ENCODE measurements at regions not wholly inside any gene's neighbourhood (a gene's known extent, or its start where the extent isn't known, plus 50 kb on each side); places are given as distances from the start of the nearest gene placed in this dataset.
"Not testable (repeated sequence)": the region's sequence is repeated elsewhere in the genome, so short reads cannot be mapped to it uniquely, and the experiment has no call there.

DNA sequence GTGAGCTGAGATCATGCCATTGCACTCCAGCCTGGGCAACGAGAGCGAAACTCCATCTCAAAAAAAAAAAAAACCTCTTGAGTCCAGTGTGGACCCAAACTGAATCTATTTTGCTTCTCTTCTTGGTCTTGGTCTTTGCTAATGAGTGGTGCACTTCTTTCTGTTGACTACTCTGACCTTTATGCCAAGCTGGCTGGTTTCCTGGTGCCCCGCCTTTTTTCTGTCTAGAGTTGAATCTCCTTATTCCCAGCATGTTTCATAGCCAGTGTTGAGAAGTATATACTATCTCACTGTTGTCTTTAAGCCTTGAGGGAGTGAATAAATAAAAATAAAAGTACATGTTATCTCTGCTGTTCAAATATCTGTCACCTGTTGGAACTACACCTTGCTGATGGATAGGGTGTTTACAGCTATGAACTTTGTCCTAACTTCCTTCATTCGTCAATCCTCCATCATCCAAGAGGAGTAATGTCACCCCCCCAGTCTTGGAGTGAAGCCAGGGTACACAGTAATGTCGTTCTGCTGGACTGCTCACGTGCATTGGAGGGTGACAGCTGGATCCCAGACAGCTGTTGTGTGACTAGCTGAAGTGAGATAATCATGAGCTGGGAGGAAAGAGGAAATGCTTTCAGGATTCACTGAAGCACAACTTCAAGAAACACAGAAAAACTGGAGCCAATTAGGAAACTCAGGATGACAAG lies 99.3 kb upstream of the PRKG2 start:
- DNase-seq: no peak

DNA sequence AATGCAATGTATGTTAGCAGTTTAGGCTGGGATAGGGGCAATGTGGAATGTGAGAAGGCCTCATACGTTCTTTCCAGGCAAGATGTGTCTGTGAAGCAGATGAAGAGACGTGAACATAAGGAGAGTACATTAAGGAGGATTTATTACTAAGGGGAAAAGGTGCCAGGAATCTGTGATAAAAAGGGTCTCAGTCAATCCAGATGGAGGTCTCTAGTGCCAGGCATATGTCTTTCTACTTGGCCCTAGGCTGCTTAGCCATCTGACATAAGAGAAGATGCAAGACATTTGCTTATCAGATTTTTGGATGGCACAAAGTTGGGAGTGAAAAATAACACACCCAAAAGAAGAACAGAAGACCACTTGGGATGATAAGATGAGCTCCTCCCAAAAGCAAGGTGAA lies 93.0 kb upstream of the PRKG2 start:
- no peak for DNase-seq

DNA sequence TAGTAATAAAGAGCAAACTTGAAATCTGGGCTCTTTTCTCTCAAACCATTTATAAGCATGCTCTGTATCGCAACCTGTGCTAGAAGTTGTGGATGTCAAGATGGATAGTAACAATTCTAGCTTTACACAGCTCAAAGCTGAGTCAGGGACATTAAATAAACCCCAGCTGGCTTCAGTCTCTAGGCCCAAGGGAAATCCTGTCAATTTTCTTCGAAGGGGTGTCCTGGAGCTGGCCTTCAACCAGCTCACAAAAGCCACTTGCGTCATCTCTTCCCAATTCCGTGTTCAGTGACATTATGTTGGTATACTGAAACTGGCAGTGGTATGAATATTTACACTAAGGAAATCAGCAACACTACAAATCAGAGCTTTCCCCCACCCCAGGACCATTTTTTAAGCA lies 89.8 kb upstream of the PRKG2 start:
- DNase-seq: no peak

DNA sequence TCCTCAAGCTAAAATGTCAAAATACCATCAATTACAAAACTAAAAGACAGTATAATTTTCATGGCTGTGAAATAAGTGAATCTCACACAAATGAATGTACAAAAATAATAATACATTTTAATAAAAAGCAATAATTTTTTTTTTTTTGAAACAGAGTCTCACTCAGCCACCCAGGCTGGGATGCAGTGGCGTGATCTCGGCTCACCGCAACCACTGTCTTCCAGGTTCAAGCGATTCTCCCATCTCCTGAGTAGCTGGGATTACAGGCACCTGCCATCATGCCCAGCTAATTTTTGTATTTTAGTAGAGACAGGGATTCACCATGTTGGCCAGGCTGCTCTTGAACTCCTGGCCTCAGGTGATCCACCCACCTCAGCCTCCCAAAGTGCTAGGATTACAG lies 85.3 kb upstream of the PRKG2 start:
- DNase-seq: not testable (repeated sequence)

DNA sequence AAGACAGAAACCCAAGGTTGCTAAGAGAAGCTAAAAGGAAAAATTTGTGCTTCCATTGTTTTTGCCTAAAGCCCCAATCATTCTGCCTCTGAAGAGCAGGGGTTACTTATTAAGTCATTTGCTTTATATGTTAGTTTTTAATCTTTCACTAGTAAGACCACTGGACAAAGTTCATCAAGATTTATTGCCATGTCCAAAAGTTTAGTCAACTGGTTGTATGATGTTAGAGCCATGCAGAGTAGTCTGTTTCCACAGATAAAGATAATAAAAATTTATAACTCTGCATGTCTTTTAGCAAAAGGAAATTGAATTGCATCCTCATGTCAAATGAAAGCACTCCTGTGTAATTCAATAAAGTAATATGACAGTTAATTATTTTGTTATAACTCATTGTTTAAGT lies 75.8 kb upstream of the PRKG2 start:
- no peak for DNase-seq

DNA sequence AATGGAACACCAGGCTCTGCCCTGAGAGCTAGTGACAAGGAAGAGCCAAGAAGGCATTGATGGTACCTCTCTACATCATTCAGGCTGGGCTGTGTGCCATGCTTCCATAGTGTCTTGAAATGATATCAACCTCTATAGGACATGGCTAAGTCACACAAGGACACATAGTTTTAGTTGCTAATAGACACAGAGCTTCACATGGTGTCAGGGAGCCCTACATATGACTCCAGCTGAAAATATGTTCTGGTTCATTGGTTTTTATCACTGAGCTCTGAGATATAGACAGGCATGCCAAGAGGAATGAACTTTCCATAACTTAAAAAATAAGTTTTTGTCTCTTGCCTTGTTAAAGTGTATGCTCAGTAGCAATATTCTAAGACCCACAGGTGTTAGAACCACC lies 72.1 kb upstream of the PRKG2 start:
- no peak for DNase-seq

DNA sequence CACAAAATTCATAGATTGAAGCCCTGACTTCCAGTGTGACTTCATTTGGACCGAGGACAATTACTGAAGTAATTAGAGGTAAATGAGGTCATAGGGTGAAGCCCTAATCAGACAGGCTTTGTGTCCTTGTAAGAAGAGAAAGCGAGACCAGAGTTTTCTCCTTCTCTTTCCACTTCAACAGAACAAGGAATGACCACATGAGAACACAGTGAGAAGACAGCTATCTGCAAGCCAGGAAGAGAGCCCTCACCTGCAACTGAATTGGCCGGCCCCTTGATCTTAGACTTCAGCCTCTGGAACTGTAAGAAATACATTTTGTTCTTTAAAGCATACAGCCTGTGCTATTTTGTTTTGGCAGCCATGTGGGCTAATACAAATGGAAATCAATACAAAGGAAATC lies 67.1 kb upstream of the PRKG2 start:
- DNase-seq: no peak

DNA sequence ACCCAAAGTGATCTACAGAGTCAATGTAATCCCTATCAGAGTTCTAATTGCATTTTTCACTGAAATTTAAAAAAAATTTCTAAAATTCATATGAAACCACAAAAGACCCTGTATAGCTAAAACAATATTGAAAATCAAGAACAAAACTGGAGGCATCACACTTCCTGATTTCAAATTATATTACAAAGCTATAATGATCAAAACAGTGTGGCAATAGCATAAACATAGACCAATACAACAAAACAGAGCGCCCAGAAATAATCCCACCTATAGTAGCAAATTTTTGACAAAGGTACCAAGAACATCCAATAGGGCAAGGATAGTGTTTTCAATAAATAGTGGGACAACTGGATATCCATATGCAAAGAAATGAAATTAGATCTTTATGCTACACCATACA lies 59.4 kb upstream of the PRKG2 start:
- no peak for DNase-seq

DNA sequence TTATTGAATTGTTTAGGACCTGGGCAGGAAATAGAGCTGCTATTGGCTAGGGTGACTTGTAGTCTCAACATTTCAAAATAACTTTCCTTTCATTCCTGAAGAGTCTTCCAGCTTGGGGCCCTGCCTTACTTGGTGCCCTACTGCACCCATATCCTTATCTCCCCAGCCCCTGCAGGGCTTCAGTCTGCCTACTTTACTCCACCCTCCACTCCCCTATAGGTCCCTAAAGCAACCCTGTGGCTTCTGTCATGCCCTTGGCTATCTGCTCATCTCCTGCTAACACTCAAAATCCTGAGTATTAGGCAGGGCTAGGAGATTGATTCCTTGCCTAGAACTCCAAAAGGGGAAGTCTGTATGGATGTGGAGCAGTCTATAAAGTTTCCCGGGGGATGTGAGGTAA lies 57.6 kb upstream of the PRKG2 start:
- DNase-seq: no peak
